Mesenchymal stem cell (in vitro differentiated cells and primary cell): ENCODE measurements at regions not wholly inside any gene's neighbourhood (a gene's known extent, or its start where the extent isn't known, plus 50 kb on each side); places are given as distances from the start of the nearest gene placed in this dataset.

Source experiments
- DNase-seq: peaks from one replicate; pipeline ENCODE4 v3.0.0-alpha.2; 2013
- H2AFZ ChIP-seq: one replicate; pipeline ENCODE4 v1.6.1; 2013; ENCODE audit warnings: low read depth, mild to moderate bottlenecking, control low read depth, inconsistent platforms, low read length, moderate library complexity
- H2AK5ac ChIP-seq: 2 replicates; pipeline ENCODE4 v1.6.1; 2013; ENCODE audit warnings: low read length, moderate library complexity, mild to moderate bottlenecking, inconsistent platforms; ENCODE audit not compliant: severe bottlenecking
- H2BK120ac ChIP-seq: one replicate; pipeline ENCODE4 v1.6.1; 2013; ENCODE audit warnings: low read depth, mild to moderate bottlenecking, inconsistent platforms, low read length, moderate library complexity
- H2BK12ac ChIP-seq, 2 experiments: one replicate each; pipeline ENCODE4 v1.6.1; 2013; ENCODE audit warnings: inconsistent platforms in 2 of 2, low read length in 2 of 2, mild to moderate bottlenecking in 2 of 2, moderate library complexity in 2 of 2, control low read depth in 1 of 2
- H2BK15ac ChIP-seq: one replicate; pipeline ENCODE4 v1.6.1; 2013; ENCODE audit warnings: mild to moderate bottlenecking, low read depth, inconsistent platforms; ENCODE audit not compliant: poor library complexity, severe bottlenecking
- H2BK5ac ChIP-seq: 2 replicates; pipeline ENCODE4 v1.6.1; 2013; ENCODE audit warnings: low read depth, mild to moderate bottlenecking, low read length, control low read depth, inconsistent platforms; ENCODE audit not compliant: poor library complexity, severe bottlenecking
- H3K14ac ChIP-seq, 2 experiments: one replicate each; pipeline ENCODE4 v1.6.1; 2013; ENCODE audit warnings: inconsistent platforms in 2 of 2, low read length in 2 of 2, control low read depth in 1 of 2, mild to moderate bottlenecking in 1 of 2, moderate library complexity in 1 of 2
- H3K18ac ChIP-seq, 2 experiments: one replicate each; pipeline ENCODE4 v1.6.1; 2013; ENCODE audit warnings: inconsistent platforms in 2 of 2, low read length in 2 of 2, control low read depth in 1 of 2, low read depth in 1 of 2, mild to moderate bottlenecking in 1 of 2
- H3K23ac ChIP-seq, 2 experiments: one replicate each; pipeline ENCODE4 v1.6.1; 2013; ENCODE audit warnings: inconsistent platforms in 2 of 2, low read length in 2 of 2, mild to moderate bottlenecking in 2 of 2, moderate library complexity in 2 of 2, control low read depth in 1 of 2
- H3K27ac ChIP-seq: 2 replicates; pipeline ENCODE4 v1.5.1; 2013; ENCODE audit warnings: mild to moderate bottlenecking, moderate library complexity, low read length, control low read depth, inconsistent platforms; ENCODE audit not compliant: poor library complexity, severe bottlenecking
- H3K27me3 ChIP-seq, 2 experiments: 2 replicates each; pipeline versions ENCODE4 v1.6.1 to v1.7.0; 2013; ENCODE audit warnings: low read length in 2 of 2, mild to moderate bottlenecking in 2 of 2, moderate library complexity in 2 of 2, control low read depth in 1 of 2, inconsistent platforms in 1 of 2; ENCODE audit not compliant: control insufficient read depth in 1 of 2, insufficient read depth in 1 of 2
- H3K36me3 ChIP-seq, 2 experiments: 2 replicates each; pipeline versions ENCODE4 v1.6.1 to v1.7.0; 2013; ENCODE audit warnings: low read length in 2 of 2, control low read depth in 1 of 2, inconsistent platforms in 1 of 2, low read depth in 1 of 2, mild to moderate bottlenecking in 1 of 2; ENCODE audit not compliant: insufficient read depth in 2 of 2, control insufficient read depth in 1 of 2
- H3K4ac ChIP-seq, 2 experiments: one replicate each; pipeline ENCODE4 v1.6.1; 2013; ENCODE audit warnings: inconsistent platforms in 2 of 2, low read length in 2 of 2, mild to moderate bottlenecking in 2 of 2, moderate library complexity in 2 of 2, control low read depth in 1 of 2, low read depth in 1 of 2
- H3K4me1 ChIP-seq: 2 replicates; pipeline ENCODE4 v1.6.1; 2013; ENCODE audit warnings: low read depth, low read length, control low read depth; ENCODE audit not compliant: control insufficient read depth, insufficient read depth
- H3K4me2 ChIP-seq: 2 replicates; pipeline ENCODE4 v1.6.1; 2013; ENCODE audit warnings: low read length, mild to moderate bottlenecking, inconsistent platforms; ENCODE audit not compliant: poor library complexity, severe bottlenecking
- H3K4me3 ChIP-seq, 2 experiments: 2 replicates each; pipeline versions ENCODE4 v1.5.1 to v1.7.0; 2013; ENCODE audit warnings: low read length in 2 of 2, mild to moderate bottlenecking in 2 of 2, control low read depth in 1 of 2, low read depth in 1 of 2; ENCODE audit not compliant: insufficient read depth in 1 of 2
- H3K79me1 ChIP-seq: replicated peaks from 2 replicates; pipeline ENCODE4 v1.6.1; 2013; ENCODE audit warnings: mild to moderate bottlenecking, control low read depth, low read length, inconsistent platforms; ENCODE audit not compliant: poor library complexity, severe bottlenecking
- H3K9ac ChIP-seq: 2 replicates; pipeline ENCODE4 v1.7.0; 2013; ENCODE audit warnings: mild to moderate bottlenecking, low read length, moderate library complexity
- H3K9me3 ChIP-seq: 2 replicates; pipeline ENCODE4 v1.7.0; 2013; ENCODE audit warnings: mild to moderate bottlenecking, low read length; ENCODE audit not compliant: control insufficient read depth
- H4K8ac ChIP-seq: one replicate; pipeline ENCODE4 v1.6.1; 2013; ENCODE audit warnings: inconsistent platforms, mild to moderate bottlenecking, low read length, moderate library complexity
- H4K91ac ChIP-seq: one replicate; pipeline ENCODE4 v1.6.1; 2013; ENCODE audit warnings: mild to moderate bottlenecking, low read length, inconsistent platforms
- WGBS: methylation state at CpG from one replicate; pipeline ENCODE4 v1.1.7; 2013; ENCODE audit warnings: mixed read lengths; 5-methylcytosine and 5-hydroxymethylcytosine counted together

DNA sequence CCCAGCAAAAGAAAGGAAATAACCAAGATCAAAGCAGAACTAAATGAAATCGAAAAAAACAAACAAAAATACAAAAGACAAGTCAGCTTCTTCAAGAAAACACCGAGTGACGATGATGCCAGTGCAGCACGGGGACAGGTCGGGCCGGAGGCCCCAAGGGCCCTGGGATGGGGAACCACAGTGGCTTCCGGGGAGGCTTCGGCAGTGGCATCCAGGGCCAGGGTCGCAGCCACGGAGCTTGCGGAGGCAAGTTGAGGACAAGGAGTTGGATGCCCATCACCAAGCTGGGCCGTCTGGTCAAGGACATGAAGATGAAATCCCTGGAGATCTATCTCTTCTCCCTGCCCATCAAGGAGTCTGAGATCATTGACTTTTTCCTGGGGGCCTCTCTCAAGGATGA is 53.2 kb upstream of the WDR41 start:
- no peak overlapping the region for H3K4me2 ChIP-seq
- H3K4me1 ChIP-seq: no peaks in the 10 kb centered on the region
- H3K14ac ChIP-seq: no peak overlapping the region
- no peaks in the 10 kb centered on the region for H3K36me3 ChIP-seq
- H2BK12ac ChIP-seq: no peak overlapping the region
- H2BK5ac ChIP-seq: no peak overlapping the region
- no peak for DNase-seq
- H4K8ac ChIP-seq: no peak overlapping the region
- H3K4me3 ChIP-seq: no peak overlapping the region
- H3K79me1 ChIP-seq: no peaks in the 10 kb centered on the region
- H2AK5ac ChIP-seq: no peak overlapping the region
- peaks cover 4% of the 10 kb centered on the region for H3K9me3 ChIP-seq
- WGBS: 85% methylated on average over 12 of the region's 12 CpGs
- no peak overlapping the region for H2BK15ac ChIP-seq
- H3K9ac ChIP-seq: no peak overlapping the region
- H3K27ac ChIP-seq: no peak overlapping the region
- no peak overlapping the region for H4K91ac ChIP-seq
- H2BK120ac ChIP-seq: no peak overlapping the region
- no peak overlapping the region for H3K18ac ChIP-seq
- H3K27me3 ChIP-seq: peaks cover 0 to 3% of the 10 kb centered on the region in 2 experiments
- no peak overlapping the region for H2AFZ ChIP-seq
- no peak overlapping the region for H3K23ac ChIP-seq
- H3K4ac ChIP-seq: no peak overlapping the region
